Retinal pigment epithelial cell (primary cell): ENCODE measurements at regions not wholly inside any gene's neighbourhood (a gene's known extent, or its start where the extent isn't known, plus 50 kb on each side); places are given as distances from the start of the nearest gene placed in this dataset.
"Not testable (repeated sequence)": the region's sequence is repeated elsewhere in the genome, so short reads cannot be mapped to it uniquely, and the experiment has no call there.

Experiments used
- DNase-seq: peaks from one replicate; pipeline ENCODE4 v3.0.0-alpha.2; 2010; ENCODE audit warnings: low read depth
- H3K4me3 ChIP-seq: 2 replicates; pipeline ENCODE4 v1.5.1; 2011; ENCODE audit warnings: mild to moderate bottlenecking, low read length, control low read depth, moderate library complexity
- TF ChIP-seq, protein P1 (sequence below): conservative IDR thresholded peaks from 2 replicates; pipeline ENCODE4 v1.5.1; 2011; ENCODE audit warnings: low read depth, low read length, control low read depth, inconsistent platforms

DNA sequence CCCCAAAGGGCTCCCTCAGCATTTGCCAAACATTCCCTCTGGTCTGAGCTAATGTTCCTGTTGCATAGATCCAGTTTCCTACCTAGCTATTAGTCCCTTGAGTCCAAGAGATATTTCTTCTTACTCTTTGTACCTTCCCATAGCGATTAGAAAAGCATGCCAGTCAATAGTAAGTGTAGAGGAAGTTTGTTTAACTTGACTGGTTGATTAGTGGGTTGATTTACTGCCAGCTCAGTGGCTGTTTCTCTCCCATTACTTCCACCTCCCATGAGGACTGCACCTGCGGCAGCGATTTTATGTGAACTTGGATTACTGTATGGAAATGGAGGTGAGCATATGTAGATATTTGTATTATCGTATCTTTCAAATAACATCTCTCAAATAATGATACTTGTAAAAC lies 1748.4 kb upstream of the CELF4 start:
- TF ChIP-seq, protein P1, sequence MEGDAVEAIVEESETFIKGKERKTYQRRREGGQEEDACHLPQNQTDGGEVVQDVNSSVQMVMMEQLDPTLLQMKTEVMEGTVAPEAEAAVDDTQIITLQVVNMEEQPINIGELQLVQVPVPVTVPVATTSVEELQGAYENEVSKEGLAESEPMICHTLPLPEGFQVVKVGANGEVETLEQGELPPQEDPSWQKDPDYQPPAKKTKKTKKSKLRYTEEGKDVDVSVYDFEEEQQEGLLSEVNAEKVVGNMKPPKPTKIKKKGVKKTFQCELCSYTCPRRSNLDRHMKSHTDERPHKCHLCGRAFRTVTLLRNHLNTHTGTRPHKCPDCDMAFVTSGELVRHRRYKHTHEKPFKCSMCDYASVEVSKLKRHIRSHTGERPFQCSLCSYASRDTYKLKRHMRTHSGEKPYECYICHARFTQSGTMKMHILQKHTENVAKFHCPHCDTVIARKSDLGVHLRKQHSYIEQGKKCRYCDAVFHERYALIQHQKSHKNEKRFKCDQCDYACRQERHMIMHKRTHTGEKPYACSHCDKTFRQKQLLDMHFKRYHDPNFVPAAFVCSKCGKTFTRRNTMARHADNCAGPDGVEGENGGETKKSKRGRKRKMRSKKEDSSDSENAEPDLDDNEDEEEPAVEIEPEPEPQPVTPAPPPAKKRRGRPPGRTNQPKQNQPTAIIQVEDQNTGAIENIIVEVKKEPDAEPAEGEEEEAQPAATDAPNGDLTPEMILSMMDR: no peak

DNA sequence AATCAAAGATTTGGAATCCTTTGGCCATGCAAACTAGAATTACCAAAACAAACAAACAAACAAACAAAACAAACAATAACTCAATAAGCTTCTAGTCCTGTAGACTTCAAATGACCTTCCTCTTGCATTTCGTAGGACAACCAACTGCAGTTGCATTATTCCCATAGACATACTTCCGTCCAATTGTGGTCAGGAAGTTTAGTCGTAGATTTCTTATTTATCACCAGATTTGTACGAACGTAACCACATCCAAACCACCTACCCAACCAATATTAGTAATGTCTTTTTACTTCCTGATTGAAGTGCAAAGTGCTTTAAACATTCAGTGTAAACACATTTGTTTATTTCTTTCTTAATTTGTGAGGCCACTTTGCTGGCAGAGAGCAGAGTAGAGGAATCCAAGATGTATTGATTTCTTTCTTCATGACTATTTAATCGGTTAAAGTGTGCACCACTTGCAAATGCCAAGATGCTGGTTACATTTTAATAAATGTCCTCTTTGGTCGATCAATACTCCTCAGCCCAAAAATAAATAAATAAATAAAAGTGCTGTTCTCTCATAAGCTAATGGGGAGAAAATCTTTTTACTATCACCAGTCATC lies 1745.6 kb upstream of the CELF4 start:
- DNase-seq: no peak
- H3K4me3 ChIP-seq: no peak overlapping the region
- TF ChIP-seq, protein P1: no peak

More for the DNA sequence above, 1748.4 kb upstream of the CELF4 start:
- H3K4me3 ChIP-seq: no peak overlapping the region
- DNase-seq: no peak

DNA sequence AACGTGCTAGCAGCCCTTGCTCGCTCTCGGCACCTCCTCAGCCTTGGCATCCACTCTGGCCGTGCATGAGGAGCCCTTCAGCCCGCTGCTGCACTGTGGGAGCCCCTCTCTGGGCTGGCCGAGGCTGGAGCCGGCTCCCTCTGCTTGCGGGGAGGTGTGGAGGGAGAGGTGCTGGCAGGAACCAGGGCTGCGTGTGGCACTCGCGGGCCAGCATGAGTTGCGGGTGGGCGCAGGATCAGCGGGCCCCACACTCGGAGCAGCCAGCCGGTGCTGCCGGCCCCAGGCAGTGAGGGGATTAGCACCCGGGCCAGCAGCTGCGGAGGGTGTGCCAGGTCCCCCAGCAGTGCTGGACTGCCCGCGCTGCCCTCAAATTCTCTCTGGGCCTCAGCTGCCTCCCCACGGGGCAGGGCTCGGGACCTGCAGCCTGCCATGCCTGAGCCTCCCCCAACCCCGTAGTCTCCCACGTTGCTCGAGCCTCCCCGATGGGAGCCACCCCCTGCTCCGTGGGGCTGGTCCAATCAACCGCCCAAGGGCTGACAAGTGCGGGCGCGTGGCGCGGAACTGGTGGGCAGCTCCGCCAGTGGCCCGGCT lies 1743.4 kb upstream of the CELF4 start:
- H3K4me3 ChIP-seq, DNase-seq: not testable (repeated sequence)

DNA sequence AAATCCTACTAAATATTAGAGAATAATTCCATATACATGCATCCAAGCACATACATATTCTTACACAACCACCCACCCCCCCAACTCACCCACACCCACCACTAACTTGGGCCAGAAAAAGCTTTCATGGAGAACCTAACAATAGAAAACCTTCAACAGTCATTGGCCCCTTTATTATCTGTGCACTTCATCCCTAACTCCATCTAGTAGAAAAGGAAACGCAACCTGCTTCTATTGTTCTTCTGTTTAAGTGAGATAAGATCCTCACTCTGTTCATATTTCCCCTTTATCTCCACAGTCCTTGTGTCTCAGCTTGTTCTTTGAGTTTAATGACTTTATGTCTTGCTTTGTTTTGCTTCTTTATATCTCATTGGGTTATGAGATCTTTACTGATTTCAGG lies 1740.2 kb upstream of the CELF4 start:
- TF ChIP-seq, protein P1: no peak
- no peak overlapping the region for H3K4me3 ChIP-seq
- no peak for DNase-seq

DNA sequence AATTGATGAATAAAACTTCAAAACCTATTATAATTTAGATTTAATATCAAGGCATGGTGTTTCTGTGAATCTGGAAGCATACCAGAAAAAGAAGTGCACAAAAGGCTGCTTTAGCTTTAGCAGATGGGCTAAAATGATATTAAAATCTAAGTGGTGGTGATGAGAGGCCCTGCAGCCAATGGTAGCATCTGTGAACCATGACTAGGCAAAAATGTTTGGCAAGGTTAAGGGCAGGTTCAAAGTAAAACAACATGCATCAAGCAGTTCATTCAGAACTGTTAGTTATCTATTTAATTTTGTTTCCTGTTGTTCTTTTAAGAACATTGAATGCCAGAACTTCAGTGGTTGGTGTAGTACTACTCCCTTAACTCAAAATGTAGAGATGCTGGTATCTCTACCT lies 1736.9 kb upstream of the CELF4 start:
- no peak overlapping the region for H3K4me3 ChIP-seq
- TF ChIP-seq, protein P1: no peak
- DNase-seq: no peak

DNA sequence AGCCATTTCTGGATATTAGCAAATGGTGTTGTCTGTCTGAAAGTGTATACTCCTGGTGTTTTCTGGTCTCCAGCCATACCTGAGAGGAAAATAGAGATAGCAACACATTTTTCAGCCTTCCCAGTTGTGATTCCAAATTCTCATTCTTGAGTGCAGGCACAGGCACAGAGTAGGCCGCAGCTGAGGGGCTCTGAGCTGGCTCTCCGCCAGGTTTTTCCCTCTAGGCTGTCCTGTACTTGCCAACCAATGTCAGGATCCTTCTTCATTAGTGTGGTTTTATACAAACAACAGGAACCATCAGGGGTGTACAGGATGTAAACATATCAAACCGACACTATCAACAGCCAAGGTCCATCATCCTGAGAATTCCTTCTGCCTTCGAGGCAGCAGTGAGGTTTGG lies 1733.6 kb upstream of the CELF4 start:
- no peak for DNase-seq
- TF ChIP-seq, protein P1: no peak
- no peak overlapping the region for H3K4me3 ChIP-seq

DNA sequence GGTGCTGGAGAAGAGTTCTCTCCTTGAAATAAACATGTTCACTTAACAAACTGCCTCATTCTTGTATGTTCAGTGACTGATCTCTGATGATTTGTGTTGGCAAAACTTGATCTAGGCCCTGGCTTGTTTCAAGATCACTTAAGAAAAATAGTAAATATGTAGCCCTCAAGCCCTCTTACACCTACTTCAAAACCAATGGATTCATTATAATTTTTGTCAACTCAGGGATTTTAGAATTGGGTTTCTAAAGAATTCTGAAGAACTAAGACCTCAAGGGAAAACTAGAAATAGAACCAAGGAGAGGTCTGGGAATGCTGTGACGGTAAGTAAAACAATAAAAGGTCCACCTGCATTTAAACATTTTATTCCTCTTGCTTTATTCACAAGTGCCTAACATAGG lies 1731.6 kb upstream of the CELF4 start:
- TF ChIP-seq, protein P1: no peak
- no peak overlapping the region for H3K4me3 ChIP-seq
- no peak for DNase-seq
